HG02763 (cell line): ENCODE measurements at regions not wholly inside any gene's neighbourhood (a gene's known extent, or its start where the extent isn't known, plus 50 kb on each side); places are given as distances from the start of the nearest gene placed in this dataset.

Source experiments
- ATAC-seq: cut with Tn5 transposase; IDR thresholded peaks from one replicate; pipeline ENCODE4 v1.9.1; 2021; ENCODE audit warnings: mild to moderate bottlenecking, moderate library complexity; ENCODE audit not compliant: unreplicated experiment

DNA sequence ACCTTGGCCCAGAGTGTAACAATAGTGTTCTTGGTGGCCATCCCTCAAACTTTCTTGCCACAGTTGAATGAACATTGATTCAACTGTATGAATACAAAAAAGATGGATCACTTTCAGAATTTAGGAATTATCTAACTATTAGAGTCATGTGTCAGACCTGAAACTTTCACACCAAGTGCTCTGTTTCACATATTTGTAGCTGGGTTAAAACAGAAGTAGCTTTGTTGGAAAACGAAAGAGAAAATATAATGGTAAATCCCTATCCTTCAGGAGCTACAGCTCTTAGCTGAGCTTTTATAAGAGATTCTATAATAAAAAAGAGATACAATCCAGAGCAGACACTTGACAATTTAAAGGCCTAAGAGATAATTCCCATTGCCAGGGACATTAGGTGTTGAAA is 719.3 kb downstream of the JRKL start:
- ATAC-seq: no peak

DNA sequence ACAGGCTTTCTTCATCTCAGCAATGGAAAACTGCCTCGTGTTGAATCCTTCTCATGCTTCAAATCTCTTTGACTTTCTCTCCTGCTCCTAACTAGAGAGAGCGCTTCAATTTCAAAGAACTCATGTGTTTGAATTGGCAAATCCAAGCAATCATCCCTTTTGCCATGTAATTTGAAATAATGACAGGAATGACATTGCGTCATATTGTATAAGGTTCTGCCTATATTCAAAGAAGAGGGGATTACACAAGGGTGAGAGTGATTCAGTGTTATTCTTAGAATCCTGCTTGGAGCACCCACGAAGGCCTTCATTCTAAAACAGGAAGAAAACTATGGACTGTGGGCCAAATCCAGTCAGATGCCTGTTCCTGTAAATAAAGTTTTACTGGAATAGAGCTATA is 720.6 kb downstream of the JRKL start:
- ATAC-seq: no peak

DNA sequence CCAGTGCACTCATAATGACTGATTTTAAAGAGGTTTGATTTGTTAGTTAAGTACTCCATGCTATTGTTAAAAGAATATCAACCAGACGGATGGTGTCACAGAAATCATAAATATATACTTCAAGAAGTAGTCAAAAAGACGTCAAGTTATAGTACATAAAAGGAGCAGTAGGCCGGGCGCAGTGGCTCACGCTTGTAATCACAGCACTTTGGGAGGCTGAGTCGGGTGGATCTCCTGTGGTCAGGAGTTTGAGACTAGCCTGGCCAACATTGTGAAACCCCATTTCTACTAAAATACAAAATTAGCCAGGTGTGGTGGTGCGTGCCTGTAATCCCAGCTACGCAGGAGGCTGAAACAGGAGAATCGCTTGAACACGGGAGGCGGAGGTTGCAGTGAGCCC is 721.7 kb downstream of the JRKL start:
- ATAC-seq: no peak

DNA sequence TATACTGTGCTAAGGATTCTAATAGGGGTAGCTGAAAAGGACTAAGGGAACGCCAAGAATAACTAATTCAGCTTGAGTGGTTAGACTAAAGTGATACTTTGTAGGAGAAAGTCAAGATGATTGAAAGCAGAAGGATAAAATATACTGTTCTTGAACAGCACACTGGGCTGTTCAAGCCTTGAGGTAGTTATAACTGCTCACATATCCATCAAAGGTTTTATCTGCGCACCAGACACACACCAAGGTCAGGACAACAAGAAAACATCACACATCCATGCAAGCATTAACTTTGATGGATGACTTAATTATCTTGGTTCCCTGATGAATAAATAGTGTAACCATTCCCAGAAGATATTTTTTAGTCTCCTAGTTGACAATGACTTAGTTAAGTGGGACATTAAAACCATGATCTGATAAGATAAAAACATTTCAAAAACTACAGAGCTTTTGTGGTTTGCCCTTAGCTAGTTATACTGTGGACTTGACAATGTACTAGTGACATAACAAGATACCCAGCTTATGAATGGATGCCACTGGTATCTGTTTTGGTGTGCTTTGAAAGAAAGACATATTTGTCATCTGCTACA is 728.9 kb downstream of the JRKL start:
- ATAC-seq: no peak

DNA sequence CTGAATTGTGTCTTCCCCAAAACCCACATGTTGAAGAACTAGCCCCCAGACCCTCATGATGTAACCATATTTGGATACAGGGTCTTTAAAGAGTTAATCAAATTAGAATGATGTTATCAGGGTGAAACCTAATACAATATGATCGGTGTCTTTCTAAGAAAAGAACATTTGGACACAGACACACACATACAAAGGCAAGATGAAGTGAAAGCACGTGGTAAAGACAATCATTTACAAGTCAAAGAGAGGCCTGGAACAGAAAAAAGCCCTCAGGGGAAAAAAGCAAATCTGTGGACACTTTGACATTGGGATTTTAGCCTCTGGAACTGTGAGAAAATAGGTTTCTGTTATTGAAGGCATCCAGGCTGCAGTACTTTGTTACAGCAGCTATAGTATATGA is 733.4 kb downstream of the JRKL start:
- ATAC-seq: no peak

DNA sequence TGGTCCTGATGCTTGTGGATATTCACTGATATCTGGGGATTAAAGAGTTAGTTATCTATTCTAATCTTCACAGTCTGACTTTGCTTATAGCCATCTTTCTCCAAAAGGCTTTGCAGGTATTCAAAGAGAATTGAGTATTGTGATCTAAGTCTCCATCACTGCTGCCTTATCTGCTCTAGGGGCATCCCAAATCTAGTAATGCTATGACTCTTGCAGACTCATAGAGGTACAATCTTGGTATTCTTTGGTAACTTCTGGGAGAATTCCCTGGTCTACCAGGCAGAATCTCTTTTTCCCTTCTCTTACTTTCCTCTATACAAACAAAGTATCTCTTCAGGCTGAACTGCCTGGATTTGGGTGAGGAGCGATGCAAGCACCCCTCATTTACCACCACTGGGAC is 746.3 kb downstream of the JRKL start:
- no peak for ATAC-seq

DNA sequence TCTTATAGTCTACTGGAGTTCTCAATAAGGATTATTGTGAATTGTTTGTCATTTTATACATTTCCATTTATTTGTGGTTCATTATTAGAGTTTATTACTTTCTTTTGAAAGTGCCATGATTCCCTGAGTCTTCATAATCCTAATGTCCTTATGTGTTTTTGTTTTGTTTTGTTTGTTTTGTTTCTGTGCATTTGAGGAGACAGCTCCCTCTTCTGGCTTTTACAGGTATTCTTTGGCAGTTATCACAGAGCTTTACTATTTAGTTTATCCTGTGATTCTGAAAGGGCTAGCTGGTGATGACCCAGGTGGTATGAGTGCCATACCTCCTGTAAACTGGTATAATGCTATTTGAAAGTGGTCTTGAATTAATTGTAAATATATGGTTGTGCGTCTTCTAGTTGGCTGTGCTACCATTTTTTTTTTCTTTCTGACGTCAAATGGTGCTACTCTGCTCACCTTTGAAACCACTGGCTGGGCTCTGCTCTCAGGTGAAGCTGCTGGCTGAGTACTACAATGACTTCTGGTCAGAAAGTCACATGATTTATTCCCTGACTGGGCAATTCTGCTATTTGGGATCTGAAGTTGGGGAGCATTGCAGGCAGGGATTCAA is 751.2 kb downstream of the JRKL start:
- no peak for ATAC-seq

DNA sequence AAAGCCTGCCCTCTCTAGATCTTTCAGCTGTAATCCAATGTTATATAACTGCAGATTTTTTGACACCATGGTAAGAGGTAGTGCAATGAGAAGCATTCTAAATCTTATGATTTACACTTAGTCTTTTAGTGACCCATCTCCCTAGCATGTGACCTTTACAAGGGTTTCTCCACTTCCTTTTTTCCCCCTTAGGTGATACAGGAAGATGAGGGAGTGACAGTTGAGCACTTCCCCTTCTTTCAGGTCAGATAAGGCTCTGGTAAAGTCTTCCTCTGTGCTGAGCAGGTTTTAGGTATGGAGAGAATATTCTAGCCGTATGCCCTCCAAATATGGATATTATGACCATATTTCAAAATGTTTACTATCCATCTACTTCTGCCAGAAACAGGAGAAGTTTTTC is 753.6 kb downstream of the JRKL start:
- ATAC-seq: no peak

DNA sequence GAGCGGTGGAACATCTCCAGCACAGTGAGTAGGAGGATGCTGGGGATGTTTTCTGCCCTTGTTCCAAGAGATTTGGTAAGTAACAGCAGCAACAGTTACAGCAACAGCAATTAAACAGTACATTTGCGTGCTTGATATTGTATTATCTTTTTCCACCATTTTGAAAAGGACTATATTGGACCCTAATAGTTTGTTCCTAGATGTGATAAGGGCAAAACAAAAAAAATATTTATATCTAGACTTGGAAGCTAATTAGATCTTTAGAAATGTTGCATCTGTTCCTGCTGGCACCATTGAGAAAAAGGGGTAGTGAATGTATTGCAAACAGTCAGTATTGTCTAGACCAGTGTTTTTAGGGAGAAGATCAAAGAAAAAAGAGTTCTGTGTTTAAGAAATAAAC is 759.9 kb downstream of the JRKL start:
- no peak for ATAC-seq

DNA sequence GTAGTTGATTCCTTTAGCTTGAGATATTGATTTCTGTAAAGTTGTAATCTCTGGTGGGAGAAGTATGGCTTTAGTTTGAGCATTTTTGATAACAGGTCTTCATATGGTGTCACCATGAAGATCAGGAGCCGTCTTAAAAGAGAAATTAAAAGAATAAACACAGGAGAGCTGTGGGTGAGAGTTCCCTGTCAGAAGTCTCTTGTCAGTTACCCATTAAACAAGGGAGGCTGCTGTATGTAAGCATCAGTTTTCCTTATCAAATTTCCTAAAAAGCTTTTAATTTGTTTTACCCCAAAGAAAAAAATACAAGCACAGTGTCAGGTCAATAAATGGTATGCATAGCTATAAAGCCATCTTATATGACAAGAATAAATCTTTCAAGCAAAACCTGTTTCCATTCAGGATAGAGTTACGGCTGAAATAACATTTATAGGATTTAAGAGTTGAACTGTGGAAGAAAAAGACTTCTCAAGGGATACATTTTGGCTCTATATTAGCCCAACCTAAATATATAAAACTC is 767.5 kb downstream of the JRKL start:
- ATAC-seq: no peak

DNA sequence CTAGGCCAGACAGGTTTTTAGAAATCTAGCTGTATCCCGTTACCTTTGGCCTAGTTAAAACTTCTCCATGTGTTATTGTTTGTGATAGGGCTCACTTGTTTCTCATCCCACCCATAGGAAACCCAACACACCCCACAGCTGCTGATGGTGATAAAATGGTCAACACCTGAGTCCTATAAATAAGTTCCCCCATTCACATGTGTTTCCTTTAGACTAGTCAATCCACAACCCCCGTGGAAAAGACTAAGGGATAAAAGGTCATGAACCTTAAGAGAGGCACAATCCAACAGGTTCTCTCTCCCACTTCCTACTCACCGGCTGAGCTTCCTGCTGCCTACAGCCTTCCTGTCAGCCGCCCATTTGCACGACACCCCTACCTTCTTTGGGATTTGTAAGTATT is 768.4 kb downstream of the JRKL start:
- no peak for ATAC-seq

DNA sequence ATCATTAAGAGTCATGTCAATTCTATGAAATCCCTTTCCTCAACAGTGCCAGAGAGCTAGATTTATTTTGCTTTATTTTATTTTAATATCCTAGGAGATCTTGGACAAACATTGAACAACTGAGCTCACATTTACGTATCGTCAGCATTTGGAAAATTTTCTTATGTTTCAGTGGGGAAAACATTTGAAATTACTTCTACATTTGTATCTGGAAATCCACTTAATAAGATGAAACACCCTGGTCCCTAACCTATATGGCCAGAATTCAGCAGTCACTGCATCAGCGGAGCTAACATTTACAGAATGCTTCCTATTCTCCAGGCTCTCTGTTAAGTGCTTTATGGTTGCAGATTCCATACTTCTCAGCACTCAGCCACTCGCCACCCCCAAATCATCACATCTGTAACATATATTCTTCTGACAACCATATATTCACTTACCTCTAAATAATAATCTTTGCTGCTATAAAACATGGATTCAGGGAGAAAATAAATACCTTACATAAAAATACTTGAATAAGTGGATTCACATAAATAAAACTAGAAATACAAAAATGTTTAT is 773.9 kb downstream of the JRKL start:
- no peak for ATAC-seq

DNA sequence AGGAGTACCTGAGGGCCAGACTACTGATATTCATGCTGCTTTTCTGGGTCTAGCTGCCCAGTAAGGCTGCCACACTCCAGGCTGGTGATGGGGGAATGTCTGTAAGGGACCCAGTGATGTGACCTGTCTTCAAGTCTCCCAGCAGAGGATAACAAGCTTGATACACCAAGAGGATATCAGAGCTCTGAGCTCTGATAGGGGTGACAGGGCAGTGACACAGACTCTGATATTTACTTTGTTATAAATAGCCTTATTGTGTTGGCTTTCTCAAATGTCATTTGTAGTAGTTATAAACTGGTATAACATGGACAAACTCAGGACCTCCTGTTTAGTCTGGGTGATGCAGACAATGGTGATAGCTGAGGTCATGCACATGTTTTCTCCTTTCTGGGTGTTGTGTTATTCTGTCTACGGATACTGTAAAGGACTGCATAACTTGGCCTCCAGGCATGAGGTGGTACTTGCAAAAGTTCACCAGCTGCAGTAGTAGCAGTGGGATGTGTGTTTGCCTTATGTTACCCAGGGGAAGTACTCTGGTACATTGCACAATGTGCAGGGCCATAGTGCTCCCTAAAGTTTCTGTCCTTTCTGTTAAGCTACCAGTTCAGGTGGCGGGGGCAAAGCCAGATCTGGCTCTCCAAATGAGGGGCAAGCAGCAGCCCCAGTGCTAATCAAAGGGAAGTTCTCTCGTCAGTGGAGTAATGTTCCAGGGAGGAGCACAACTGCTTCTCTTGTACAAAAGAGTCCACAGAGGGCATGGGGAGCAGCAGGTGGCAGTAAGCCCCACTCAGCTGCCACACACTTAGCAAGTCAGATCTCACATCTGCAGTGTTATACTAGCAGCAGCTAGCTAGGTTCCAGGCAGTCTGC is 812.2 kb downstream of the JRKL start:
- ATAC-seq: no peak

DNA sequence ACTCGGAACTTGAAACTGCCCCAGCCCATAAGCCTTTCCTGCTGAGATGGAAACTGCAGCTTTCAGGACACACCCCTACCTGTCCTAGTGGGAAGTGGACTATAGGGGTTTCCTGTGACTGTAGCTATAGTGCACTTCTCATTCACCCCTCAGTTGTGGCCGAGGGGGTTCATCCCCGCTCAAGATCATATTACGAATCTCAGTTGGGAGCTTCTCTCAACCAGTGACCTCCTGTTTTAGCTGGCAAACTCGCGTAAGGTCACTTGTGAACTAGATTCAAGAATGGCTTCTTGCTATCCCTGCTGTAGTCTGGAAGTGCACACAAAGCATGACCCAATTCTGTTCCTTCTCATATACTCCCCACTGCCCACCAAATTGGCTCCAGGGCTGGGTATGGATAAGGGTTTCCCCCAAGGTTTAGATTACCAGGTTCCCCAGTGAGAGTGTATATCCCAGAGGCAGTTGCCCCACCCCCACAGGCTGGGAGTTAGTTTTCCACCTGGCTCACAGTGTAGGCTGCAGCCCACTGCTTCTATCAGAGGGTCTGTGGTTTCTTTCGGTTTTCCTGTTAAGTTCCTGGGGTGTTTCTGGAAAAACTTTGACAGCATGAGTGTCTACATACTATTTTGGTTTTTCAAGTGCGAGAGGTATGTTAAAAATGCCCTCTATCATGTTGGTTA is 812.9 kb downstream of the JRKL start:
- no peak for ATAC-seq

DNA sequence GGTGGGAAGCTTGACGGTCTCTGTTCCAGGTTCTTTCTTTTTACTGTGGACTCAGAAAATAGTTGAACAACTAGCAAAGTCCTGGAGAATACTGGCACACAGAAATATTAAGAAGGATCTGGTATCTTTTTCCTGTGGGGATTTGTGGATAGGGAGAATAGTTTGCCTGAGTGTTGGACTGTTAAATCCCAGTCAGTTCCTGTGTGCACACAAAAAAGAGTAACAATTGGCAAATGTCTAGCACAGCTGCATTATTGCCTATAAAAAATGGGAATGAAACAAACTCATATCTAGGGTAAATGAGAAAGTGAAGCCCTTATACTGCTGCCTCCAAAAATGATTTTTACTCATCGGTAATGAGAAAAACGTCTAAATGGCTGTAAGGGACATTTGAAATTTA is 828.2 kb downstream of the JRKL start:
- ATAC-seq: no peak

DNA sequence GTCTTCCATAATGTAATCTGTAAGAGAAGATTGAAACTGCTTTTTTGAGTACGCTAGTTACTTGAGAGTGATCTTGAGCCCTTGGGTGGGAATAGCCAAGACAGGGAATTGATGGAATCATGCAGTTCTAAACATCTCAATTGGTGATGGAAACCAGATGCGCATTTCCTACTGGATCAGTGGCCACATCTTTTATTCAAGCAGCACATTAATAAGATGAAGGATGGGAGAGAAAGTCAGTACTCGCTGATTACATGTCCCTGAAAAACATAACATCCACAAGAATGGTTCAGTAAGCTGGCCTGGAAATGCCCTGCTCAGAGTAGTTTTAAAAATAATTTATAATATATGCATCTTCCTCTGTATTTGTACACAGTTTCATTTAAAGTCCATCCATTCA is 833.8 kb downstream of the JRKL start:
- ATAC-seq: no peak

DNA sequence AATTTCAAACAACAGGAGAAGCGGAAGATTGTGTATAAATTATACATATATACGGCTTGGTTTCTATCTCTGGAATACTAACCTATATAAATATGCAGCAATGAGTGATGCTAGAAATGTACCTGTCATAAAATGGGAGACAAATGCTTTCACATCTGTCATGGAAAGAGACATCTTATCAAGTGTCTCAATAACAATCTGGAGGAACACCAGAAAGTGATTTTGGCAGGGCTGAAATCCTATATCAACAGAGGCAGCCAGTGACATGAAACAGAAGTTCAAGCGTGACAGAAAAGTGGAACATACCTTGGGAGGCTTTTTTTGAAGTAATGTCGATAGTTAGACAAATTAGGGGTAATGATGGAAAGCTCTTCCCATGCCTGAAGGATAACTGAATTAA is 834.6 kb downstream of the JRKL start:
- no peak for ATAC-seq

DNA sequence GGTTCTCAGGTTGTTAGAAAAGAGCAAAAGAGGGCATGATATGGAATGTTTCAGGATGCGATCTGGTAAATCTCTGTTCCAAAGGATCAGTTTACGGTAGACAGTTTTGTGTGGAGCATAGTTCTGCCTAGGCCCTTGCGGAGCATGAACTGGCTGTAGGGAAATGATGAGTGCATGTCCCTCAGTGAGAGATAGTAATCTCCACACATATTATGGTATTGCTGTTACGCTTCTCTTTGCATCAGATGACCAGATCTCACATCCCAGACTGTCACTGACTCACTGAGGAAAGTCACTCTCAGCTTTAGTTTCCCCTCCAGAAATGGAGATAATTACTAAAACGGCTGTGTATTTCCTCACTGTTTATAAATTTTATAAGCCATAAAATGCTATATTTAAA is 836.0 kb downstream of the JRKL start:
- no peak for ATAC-seq

DNA sequence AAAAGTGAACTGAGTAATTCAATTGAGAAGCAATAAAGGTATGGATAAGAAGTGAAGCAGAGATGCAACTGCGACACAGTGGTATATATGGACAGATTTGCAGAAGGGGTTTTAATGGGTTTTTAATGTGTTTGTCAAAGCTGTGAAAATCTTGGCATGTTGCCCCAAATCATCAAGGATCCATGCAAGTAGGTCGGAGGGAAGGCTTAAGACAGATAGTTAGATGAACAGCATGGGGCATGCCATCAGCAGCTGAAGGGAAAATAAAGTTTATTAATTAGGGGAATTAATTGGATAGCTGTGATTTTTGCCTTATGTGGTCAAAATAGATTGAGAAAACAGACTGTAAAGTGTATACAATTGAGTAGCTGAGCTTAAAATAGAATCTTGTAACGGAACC is 840.1 kb downstream of the JRKL start:
- ATAC-seq: no peak

DNA sequence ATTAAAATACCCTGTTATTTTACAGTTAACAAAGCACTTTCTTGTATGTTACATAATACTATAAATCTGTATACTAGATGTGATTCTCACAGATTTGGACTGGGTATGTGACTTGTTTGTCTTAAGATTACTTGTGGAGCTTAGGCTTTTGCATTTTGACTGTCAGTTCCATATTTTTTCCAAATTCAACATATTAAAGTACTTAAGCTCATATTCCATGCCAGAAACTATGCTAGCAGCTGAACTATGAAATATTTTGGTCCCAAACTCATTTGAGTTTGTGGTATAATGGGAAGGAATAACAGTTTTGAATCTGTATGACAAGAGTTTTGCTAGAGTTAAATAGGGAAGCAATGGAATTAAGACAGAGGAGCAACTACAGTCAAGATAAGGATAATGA is 841.4 kb downstream of the JRKL start:
- no peak for ATAC-seq

DNA sequence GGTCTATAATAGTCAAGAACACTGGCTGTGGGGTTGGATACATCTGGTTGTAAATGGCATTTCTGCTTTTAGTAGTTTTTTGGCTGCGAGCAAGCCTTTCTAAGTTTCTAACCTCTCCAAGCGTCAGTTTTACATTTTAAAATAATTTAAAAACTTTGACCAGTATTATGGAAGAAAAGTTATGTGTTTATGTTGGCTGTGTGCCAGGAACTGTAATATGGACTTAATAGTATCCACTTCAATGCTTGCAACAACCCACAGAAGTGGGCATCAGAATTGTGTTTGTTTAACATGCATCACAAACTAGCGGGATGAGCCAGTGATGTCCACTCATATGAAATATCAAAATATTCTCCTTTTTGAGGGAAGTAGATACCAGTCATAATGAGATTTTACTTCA is 844.2 kb downstream of the JRKL start:
- no peak for ATAC-seq
